Stimulated activated naive CD4-positive, alpha-beta T cell treated with Interleukin-2 at 50 U/mL for 16 hours (primary cell): ENCODE measurements at regions not wholly inside any gene's neighbourhood (a gene's known extent, or its start where the extent isn't known, plus 50 kb on each side); places are given as distances from the start of the nearest gene placed in this dataset.
"Not testable (repeated sequence)": the region's sequence is repeated elsewhere in the genome, so short reads cannot be mapped to it uniquely, and the experiment has no call there.

Source experiments
- DNase-seq: peaks from one replicate; lab custom pipeline; 2025; lab: John Stamatoyannopoulos, UW

- DNase-seq = not testable (repeated sequence)
These were observed 81.9 kb upstream of the GOLGA6L4 start for GRCh38 chr15:84153655-84154140.

- not testable (repeated sequence) for DNase-seq
These were observed 81.3 kb upstream of the GOLGA6L4 start for GRCh38 chr15:84154314-84154713.

DNA sequence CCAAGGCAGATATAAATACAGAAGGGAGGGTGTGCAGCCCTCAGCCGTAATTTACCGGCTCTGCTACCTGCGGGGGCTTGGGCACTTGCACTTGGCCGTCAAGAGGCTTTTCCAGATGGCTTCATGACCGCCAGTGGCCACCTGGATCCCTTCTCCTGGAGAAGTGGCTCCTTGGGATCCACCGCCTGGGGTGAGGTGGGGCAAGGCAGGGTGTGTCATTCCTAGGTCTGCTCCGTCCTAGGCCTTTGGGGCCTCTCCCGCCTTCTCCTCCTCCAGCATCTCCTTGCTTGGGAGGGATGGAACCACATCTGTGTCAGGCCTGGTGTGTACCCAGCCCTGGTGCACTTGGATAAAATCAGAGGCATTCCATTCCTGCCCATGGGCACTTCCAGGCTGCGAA, 80.8 kb upstream of the GOLGA6L4 start:
- DNase-seq = not testable (repeated sequence)

DNA sequence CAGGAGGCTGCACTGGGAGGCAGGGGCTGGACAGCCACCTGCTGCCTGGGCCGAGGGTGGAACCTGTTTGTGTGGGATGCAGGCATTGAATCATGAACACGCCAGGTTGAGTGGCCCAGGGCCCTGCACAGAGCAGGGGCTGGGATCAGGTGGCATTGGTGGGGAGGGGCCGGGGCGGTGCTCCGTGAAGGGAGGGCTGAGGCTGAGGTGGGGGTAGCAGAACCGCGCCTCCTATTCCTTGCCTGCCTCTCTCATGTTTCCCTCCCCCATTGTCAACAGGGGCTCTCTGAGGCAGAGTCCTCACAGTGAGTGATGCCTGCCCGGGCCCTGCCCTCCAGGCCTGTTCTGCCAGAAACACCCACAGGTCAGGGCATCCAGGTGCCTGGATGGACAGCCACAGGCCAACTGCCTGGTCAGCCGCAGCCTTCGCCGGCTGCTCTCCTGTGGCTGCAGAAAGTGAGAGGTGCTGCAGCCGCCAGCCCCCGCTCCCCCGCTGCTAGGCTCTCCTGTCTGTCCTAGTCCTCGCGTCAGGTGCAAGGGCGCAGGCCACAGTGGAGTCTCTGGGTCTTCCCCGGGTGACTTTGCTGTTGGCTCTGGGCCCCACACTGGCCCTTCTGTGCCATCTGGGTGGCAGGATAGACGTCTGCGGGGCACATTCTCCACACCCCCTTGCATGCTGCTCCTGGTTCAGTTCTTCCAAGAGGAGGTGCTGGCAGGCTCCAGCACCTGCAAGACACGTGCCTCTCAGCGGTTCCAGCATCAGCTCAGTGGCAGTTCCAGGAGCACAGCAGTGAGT, 79.6 kb upstream of the GOLGA6L4 start:
- not testable (repeated sequence) for DNase-seq

GRCh38 chr15:84156588-84156840, 79.1 kb upstream of the GOLGA6L4 start:
- not testable (repeated sequence) for DNase-seq

GRCh38 chr15:84157056-84157632, 78.4 kb upstream of the GOLGA6L4 start:
- DNase-seq = not testable (repeated sequence)

GRCh38 chr15:84157857-84158256, 77.7 kb upstream of the GOLGA6L4 start:
- DNase-seq = not testable (repeated sequence)

- not testable (repeated sequence) for DNase-seq
These were observed 76.0 kb upstream of the GOLGA6L4 start for GRCh38 chr15:84159346-84160269.

DNA sequence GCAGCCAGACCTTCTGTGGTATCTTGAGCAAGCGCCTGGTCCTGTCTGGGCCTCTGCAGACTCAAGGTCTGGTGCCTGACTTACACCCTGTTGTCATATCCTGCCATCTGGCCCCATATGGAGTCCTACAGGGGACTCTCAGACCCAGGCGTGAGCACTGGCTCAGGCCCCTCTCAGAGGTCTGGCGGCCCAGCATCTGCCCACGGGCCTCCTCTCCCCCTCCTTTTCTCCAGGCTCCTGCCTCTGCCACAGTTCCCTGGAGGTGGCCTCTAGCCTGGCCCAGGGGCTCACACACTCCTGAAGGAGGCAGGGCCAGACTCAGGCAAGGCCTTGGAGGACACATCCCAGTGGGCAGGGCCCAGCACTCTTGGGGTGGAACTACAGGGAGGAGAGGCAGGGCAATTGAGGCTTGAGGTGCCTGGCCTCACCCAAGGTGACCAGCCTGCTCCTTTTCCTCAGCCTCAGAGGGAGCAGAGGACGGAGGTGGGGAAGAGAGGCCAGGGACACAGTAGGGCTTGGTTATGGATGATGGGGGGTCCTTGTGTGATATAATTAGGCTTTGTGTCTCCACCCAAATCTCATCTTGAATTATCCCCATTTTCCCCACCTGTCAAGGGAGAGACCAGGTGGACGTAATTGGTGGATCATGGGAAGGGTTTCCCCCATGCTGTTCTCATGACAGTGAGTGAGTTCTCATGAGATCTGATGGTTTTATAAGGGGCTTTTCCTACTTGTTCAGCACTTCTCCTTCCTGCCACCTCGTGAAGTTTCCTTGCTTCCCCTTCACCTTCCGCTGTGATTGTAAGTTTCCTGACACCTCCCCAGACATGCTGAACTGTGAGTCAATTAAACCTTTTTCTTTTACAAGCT, 70.9 kb upstream of the GOLGA6L4 start:
- DNase-seq = not testable (repeated sequence)

- not testable (repeated sequence) for DNase-seq
These were observed 65.5 kb upstream of the GOLGA6L4 start for GRCh38 chr15:84170029-84170428.

DNA sequence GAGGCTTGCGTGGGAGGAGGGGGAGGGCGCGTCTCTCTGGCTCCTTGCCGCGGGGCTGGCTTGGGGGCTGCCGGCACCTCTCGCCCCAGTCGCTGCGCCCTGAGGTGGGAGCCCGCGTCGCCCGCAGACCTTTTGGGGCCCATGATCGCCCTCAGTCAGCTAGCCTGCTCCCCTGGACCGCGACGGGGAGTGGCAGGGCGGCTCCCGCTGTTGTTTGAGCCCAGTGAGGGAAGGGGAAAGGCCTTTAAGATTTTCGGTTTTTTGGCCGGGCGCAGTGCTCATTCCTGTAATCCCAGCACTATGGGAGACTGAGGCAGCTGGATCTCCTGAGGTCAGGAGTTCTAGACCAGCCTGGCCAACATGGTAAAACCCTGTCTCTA, 62.4 kb upstream of the GOLGA6L4 start:
- not testable (repeated sequence) for DNase-seq
